ENCODE measurements at regions not wholly inside any gene's neighbourhood (a gene's known extent, or its start where the extent isn't known, plus 50 kb on each side); places are given as distances from the start of the nearest gene placed in this dataset.

- TF ChIP-seq GATA2 (IDR thresholded peaks at IDR 0.05; ENCODE audit: low read depth, low read length) (no peak), GATA3 (IDR thresholded peaks at IDR 0.05; ENCODE audit: low read depth, low read length) (no peak)
Observed at GRCh38 chr1:10854856-10855459, 58.5 kb upstream of the CASZ1 start.

Data from SH-SY5Y (cell line).